AG09319 (cell line): ENCODE measurements at regions not wholly inside any gene's neighbourhood (a gene's known extent, or its start where the extent isn't known, plus 50 kb on each side); places are given as distances from the start of the nearest gene placed in this dataset.

Experiments
- DNase-seq: peaks from one replicate; pipeline ENCODE4 v3.0.0-alpha.2; 2010; ENCODE audit warnings: low read depth; ENCODE audit errors: extremely low read depth
- TF ChIP-seq, protein P1 (sequence below): IDR thresholded peaks from 2 replicates; pipeline ENCODE4 v1.5.1; 2011; ENCODE audit warnings: low read depth, mild to moderate bottlenecking, inconsistent platforms, low read length, moderate library complexity

DNA sequence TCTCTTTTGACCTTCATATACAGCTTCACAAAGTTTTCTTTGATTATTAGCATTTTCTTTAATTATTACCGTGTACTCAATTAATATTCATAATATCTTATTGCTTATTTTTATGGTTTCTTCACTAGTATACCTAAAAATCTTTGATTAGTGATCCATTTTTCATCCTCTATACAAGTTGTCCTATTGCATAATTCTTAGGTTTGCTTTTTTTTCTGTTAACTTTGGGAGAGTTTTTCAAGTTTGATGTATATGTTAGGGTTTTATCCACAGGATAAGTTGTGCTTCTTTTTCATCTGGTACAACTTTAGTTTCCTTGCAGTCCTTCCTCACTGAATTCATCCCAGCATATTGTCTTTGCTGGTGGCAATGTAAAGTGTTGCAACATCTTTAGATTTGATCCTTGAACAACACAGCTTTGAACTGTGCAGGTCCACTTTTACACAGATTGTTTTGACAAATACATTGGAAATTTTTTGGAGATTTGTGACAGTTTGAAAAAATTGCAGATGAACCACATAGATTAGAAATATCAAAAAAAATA, 88.6 kb upstream of the NAV3 start:
- DNase-seq, result no peak
- TF ChIP-seq, protein P1, sequence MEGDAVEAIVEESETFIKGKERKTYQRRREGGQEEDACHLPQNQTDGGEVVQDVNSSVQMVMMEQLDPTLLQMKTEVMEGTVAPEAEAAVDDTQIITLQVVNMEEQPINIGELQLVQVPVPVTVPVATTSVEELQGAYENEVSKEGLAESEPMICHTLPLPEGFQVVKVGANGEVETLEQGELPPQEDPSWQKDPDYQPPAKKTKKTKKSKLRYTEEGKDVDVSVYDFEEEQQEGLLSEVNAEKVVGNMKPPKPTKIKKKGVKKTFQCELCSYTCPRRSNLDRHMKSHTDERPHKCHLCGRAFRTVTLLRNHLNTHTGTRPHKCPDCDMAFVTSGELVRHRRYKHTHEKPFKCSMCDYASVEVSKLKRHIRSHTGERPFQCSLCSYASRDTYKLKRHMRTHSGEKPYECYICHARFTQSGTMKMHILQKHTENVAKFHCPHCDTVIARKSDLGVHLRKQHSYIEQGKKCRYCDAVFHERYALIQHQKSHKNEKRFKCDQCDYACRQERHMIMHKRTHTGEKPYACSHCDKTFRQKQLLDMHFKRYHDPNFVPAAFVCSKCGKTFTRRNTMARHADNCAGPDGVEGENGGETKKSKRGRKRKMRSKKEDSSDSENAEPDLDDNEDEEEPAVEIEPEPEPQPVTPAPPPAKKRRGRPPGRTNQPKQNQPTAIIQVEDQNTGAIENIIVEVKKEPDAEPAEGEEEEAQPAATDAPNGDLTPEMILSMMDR, result no peak

DNA sequence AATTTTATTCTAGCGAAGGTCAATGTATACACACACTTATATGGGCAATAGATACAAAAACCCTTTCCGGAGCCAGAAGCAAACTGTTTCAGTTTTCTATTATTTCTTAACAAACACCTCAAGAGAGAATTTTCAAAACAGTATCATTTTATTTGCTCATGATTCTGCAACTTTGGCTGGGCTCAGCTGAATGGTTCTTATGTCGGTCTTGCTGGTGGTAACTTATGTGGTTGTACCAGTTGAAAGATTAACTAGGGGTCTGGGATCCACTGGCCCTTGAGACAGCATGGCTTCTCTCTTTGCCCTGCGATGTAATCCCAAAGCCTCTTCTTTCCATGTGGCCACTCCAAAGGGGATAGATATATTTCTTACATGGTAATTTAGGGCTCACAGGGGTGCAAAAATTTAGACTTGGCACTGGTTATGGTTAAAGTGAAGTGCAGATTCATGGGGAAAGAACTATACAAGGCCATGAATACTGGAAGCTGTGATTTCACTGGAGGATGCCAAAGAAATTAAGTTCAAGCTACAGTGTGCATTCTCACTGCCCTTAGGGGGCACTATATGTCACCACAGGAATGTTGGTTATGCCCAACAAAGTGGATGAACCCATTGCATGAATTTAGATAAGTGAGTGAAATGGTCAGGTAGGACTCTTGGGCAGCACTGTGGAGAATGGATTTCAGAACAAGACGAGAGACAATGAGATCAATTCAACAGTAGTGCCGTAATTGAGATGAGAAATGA, 94.3 kb upstream of the NAV3 start:
- TF ChIP-seq, protein P1, result no peak
- no peak for DNase-seq

DNA sequence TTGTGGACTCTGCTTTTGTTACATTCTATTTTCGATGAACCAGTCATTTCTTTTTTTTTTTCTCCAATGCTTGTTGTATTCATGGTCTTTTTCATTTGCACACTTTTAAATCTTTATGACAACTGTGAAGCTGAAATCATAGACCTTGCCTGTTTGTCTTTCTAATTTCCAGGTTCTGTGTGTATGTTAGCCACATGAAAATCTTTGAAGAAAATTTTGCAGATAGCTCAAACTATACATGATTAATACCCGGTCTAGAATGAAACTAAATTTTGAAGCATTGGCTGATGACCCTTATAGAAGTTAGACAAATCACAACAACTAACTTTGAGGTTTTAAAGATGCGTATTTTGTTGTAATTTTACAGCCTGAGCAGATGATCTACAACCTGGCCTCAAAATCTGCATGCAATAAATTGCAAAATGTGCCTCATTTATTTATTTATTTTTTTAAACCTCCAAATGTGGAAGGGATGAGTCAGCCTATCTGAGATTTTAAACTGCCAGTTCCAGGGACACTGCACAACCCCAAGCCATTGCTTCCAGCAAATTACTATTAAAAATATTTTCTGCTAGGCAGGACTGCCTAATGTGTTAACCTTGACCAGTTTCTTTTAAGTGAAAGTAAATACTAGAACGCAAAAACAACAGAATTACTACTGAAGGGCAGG, 96.3 kb upstream of the NAV3 start:
- TF ChIP-seq, protein P1, result no peak
- DNase-seq, result no peak

DNA sequence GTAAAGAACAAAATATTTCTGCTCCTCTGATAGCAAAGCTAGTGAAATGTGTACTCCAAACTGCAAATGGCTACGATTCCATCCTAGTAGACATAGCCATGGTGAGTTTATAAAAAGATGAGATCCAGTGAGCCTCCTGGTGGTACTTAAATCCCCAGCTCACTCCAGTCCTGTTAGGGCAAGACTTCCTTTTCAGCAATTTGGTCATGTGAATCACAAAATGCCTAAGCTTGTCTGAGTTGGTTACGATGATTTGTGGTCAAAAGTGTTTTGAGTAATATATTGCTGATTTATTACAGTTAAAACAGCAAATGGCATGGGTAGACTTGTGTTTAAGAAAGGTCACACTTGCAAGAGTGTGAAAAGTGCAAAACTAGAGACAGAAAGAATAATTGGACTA, 102.7 kb upstream of the NAV3 start:
- TF ChIP-seq, protein P1, result no peak
- DNase-seq, result no peak

DNA sequence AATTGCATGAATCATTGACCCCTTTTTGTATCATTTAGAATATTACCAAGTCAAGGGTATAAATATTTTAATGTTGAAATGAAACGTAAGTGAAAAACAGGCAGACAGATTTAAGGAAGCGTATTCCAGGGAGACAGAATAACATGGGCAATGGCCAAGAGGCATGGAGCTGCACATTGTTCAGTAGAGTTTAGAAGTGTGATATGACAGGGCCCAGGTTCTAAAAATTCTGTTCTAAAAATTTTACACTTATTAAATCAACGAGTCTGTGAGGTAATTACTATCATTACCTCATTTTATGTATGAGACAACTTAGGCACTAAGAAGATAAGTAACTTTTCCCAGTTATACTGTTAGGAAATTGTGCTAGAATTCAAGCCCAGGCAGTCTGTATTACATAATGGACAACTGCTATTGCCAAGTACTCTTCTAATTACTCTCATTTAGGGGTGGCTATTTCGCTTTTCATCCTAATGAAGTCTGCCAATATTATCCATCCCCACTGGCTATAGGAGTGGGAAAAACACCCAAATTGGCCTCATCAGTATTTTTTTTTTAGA, 103.2 kb upstream of the NAV3 start:
- TF ChIP-seq, protein P1, result no peak
- no peak for DNase-seq

DNA sequence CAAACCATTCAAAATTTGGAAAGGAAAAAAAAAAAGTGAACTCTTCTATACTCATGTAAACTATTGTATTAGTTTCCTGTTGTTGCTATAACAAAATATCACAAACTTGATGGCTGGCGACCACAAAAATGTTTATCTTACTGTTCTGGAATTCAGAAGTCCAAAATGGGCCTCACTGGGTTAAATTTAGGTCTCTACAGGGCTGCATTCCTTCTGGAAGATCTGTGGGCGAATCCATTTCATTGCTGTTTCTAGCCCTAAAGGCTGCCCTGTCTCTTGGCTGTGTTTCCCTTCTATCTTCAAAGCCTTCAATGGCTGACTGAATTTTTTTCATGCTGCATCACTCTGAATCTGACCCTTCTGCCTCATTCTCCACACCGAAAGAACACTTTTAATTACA, 105.1 kb upstream of the NAV3 start:
- DNase-seq, result no peak
- TF ChIP-seq, protein P1, result no peak
